ENCODE measurements at regions not wholly inside any gene's neighbourhood (a gene's known extent, or its start where the extent isn't known, plus 50 kb on each side); places are given as distances from the start of the nearest gene placed in this dataset.

DNA sequence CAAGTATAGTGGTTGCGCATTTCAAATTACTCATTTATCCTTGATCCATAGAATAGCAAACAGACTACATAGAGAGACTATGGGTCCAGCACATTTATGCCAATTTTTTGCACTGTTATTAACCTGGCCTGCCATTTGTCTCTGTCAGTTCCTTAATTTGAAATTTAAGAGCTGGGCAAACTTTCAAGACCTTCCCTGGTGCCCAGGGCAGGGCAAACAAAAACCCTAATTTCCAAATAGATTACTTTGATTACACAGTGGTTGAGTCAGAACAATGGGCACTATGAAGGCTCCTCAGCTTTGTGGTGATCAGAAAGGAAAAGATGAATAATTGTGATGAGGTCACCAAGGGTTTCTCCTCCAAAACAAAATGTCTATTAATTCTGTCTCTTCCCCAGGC, 80.6 kb downstream of the TNFSF18 start:
- Mint-ChIP-seq H3K27me3 (ENCODE audit: low read depth) (no peaks in the 10 kb centered on the region), H3K27ac (no peak overlapping the region), H3K4me1 (no peaks in the 10 kb centered on the region), H3K9me3 (no peaks in the 10 kb centered on the region), H3K4me3 (no peak overlapping the region), H3K36me3 (no peaks in the 10 kb centered on the region)
- ATAC-seq (no peak), DNase-seq (ENCODE audit: low spot score) (no peak)
- ChIA-PET CTCF (interaction anchor here (1.2 to 1.6 kb wide), 2 partner anchors 144 to 232 kb away, joined by 3 read pairs; no protein-coding TSS in a partner anchor), POLR2A (no interaction called here)
- TF ChIP-seq, protein P1, sequence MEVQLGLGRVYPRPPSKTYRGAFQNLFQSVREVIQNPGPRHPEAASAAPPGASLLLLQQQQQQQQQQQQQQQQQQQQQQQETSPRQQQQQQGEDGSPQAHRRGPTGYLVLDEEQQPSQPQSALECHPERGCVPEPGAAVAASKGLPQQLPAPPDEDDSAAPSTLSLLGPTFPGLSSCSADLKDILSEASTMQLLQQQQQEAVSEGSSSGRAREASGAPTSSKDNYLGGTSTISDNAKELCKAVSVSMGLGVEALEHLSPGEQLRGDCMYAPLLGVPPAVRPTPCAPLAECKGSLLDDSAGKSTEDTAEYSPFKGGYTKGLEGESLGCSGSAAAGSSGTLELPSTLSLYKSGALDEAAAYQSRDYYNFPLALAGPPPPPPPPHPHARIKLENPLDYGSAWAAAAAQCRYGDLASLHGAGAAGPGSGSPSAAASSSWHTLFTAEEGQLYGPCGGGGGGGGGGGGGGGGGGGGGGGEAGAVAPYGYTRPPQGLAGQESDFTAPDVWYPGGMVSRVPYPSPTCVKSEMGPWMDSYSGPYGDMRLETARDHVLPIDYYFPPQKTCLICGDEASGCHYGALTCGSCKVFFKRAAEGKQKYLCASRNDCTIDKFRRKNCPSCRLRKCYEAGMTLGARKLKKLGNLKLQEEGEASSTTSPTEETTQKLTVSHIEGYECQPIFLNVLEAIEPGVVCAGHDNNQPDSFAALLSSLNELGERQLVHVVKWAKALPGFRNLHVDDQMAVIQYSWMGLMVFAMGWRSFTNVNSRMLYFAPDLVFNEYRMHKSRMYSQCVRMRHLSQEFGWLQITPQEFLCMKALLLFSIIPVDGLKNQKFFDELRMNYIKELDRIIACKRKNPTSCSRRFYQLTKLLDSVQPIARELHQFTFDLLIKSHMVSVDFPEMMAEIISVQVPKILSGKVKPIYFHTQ (CRISPR knock-in tag; IDR thresholded peaks at IDR 0.05) = no peak
- TF ChIP-seq, protein P2, sequence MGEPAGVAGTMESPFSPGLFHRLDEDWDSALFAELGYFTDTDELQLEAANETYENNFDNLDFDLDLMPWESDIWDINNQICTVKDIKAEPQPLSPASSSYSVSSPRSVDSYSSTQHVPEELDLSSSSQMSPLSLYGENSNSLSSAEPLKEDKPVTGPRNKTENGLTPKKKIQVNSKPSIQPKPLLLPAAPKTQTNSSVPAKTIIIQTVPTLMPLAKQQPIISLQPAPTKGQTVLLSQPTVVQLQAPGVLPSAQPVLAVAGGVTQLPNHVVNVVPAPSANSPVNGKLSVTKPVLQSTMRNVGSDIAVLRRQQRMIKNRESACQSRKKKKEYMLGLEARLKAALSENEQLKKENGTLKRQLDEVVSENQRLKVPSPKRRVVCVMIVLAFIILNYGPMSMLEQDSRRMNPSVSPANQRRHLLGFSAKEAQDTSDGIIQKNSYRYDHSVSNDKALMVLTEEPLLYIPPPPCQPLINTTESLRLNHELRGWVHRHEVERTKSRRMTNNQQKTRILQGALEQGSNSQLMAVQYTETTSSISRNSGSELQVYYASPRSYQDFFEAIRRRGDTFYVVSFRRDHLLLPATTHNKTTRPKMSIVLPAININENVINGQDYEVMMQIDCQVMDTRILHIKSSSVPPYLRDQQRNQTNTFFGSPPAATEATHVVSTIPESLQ (CRISPR knock-in tag; IDR thresholded peaks at IDR 0.05) = no peak
- TF ChIP-seq ZNF416 (CRISPR knock-in tag; IDR thresholded peaks at IDR 0.05) (no peak), TEAD1 (CRISPR knock-in tag; IDR thresholded peaks at IDR 0.05) (no peak), ZNF671 (CRISPR knock-in tag; IDR thresholded peaks at IDR 0.05) (no peak), GRHL2 (CRISPR knock-in tag; IDR thresholded peaks at IDR 0.05; ENCODE audit: insufficient replicate concordance, severe bottlenecking) (no peak), PRRX2 (CRISPR knock-in tag; IDR thresholded peaks at IDR 0.05) (no peak), FOXP1 (CRISPR knock-in tag; IDR thresholded peaks at IDR 0.05; ENCODE audit: borderline replicate concordance) (no peak), NR3C1 (CRISPR knock-in tag; conservative IDR thresholded peaks at IDR 0.05; ENCODE audit: low read depth) (no peak), MYBL2 (CRISPR knock-in tag; IDR thresholded peaks at IDR 0.05) (no peak), TCF7 (CRISPR knock-in tag; IDR thresholded peaks at IDR 0.05; ENCODE audit: low read depth) (no peak)
- TF ChIP-seq, protein P3, sequence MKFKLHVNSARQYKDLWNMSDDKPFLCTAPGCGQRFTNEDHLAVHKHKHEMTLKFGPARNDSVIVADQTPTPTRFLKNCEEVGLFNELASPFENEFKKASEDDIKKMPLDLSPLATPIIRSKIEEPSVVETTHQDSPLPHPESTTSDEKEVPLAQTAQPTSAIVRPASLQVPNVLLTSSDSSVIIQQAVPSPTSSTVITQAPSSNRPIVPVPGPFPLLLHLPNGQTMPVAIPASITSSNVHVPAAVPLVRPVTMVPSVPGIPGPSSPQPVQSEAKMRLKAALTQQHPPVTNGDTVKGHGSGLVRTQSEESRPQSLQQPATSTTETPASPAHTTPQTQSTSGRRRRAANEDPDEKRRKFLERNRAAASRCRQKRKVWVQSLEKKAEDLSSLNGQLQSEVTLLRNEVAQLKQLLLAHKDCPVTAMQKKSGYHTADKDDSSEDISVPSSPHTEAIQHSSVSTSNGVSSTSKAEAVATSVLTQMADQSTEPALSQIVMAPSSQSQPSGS (CRISPR knock-in tag; IDR thresholded peaks at IDR 0.05; ENCODE audit: borderline replicate concordance, low read depth) = no peak
- TF ChIP-seq, protein P4, sequence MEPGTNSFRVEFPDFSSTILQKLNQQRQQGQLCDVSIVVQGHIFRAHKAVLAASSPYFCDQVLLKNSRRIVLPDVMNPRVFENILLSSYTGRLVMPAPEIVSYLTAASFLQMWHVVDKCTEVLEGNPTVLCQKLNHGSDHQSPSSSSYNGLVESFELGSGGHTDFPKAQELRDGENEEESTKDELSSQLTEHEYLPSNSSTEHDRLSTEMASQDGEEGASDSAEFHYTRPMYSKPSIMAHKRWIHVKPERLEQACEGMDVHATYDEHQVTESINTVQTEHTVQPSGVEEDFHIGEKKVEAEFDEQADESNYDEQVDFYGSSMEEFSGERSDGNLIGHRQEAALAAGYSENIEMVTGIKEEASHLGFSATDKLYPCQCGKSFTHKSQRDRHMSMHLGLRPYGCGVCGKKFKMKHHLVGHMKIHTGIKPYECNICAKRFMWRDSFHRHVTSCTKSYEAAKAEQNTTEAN (CRISPR knock-in tag; IDR thresholded peaks at IDR 0.05) = no peak
- TF ChIP-seq, protein P5, sequence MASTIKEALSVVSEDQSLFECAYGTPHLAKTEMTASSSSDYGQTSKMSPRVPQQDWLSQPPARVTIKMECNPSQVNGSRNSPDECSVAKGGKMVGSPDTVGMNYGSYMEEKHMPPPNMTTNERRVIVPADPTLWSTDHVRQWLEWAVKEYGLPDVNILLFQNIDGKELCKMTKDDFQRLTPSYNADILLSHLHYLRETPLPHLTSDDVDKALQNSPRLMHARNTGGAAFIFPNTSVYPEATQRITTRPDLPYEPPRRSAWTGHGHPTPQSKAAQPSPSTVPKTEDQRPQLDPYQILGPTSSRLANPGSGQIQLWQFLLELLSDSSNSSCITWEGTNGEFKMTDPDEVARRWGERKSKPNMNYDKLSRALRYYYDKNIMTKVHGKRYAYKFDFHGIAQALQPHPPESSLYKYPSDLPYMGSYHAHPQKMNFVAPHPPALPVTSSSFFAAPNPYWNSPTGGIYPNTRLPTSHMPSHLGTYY (CRISPR knock-in tag; IDR thresholded peaks at IDR 0.05) = no peak
- TF ChIP-seq, protein P6, sequence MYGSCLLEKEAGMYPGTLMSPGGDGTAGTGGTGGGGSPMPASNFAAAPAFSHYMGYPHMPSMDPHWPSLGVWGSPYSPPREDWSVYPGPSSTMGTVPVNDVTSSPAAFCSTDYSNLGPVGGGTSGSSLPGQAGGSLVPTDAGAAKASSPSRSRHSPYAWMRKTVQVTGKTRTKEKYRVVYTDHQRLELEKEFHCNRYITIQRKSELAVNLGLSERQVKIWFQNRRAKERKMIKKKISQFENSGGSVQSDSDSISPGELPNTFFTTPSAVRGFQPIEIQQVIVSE (CRISPR knock-in tag; IDR thresholded peaks at IDR 0.05; ENCODE audit: borderline replicate concordance) = no peak
- TF ChIP-seq, protein P7, sequence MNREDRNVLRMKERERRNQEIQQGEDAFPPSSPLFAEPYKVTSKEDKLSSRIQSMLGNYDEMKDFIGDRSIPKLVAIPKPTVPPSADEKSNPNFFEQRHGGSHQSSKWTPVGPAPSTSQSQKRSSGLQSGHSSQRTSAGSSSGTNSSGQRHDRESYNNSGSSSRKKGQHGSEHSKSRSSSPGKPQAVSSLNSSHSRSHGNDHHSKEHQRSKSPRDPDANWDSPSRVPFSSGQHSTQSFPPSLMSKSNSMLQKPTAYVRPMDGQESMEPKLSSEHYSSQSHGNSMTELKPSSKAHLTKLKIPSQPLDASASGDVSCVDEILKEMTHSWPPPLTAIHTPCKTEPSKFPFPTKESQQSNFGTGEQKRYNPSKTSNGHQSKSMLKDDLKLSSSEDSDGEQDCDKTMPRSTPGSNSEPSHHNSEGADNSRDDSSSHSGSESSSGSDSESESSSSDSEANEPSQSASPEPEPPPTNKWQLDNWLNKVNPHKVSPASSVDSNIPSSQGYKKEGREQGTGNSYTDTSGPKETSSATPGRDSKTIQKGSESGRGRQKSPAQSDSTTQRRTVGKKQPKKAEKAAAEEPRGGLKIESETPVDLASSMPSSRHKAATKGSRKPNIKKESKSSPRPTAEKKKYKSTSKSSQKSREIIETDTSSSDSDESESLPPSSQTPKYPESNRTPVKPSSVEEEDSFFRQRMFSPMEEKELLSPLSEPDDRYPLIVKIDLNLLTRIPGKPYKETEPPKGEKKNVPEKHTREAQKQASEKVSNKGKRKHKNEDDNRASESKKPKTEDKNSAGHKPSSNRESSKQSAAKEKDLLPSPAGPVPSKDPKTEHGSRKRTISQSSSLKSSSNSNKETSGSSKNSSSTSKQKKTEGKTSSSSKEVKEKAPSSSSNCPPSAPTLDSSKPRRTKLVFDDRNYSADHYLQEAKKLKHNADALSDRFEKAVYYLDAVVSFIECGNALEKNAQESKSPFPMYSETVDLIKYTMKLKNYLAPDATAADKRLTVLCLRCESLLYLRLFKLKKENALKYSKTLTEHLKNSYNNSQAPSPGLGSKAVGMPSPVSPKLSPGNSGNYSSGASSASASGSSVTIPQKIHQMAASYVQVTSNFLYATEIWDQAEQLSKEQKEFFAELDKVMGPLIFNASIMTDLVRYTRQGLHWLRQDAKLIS (CRISPR knock-in tag; IDR thresholded peaks at IDR 0.05; ENCODE audit: borderline replicate concordance) = no peak
- TF ChIP-seq, protein P8, sequence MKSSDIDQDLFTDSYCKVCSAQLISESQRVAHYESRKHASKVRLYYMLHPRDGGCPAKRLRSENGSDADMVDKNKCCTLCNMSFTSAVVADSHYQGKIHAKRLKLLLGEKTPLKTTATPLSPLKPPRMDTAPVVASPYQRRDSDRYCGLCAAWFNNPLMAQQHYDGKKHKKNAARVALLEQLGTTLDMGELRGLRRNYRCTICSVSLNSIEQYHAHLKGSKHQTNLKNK (CRISPR knock-in tag; IDR thresholded peaks at IDR 0.05) = no peak
- TF ChIP-seq, protein P9, sequence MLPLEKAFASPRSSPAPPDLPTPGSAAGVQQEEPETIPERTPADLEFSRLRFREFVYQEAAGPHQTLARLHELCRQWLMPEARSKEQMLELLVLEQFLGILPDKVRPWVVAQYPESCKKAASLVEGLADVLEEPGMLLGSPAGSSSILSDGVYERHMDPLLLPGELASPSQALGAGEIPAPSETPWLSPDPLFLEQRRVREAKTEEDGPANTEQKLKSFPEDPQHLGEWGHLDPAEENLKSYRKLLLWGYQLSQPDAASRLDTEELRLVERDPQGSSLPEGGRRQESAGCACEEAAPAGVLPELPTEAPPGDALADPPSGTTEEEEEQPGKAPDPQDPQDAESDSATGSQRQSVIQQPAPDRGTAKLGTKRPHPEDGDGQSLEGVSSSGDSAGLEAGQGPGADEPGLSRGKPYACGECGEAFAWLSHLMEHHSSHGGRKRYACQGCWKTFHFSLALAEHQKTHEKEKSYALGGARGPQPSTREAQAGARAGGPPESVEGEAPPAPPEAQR (CRISPR knock-in tag; IDR thresholded peaks at IDR 0.05) = no peak
